A549 (cell line): ENCODE measurements at regions not wholly inside any gene's neighbourhood (a gene's known extent, or its start where the extent isn't known, plus 50 kb on each side); places are given as distances from the start of the nearest gene placed in this dataset.

Experiments
- ATAC-seq, 2 experiments: fragments of 200-7000 bp in 1 of 2; fragments of >200 bp in 1 of 2; cut with Nextera tagmentation in 1 of 2; cut with Tn5 transposase in 1 of 2; 3 replicates each; pipeline versions ENCODE4 v1.8.0 to v1.9.1; 2018 to 2020; ENCODE audit warnings: mild to moderate bottlenecking in 1 of 2, moderate library complexity in 1 of 2
- CTCF ChIA-PET: fragments of 300-600 bp; sonication (Branson Sonifier 250); formaldehyde crosslinking; extraction: SDS; loops from one replicate; lab custom pipeline; 2021; ENCODE audit warnings: antibody characterized with exemption, inconsistent platforms; lab: Yijun Ruan, JAX
- POLR2A ChIA-PET: fragments of 350-600 bp; formaldehyde crosslinking; extraction: SDS; loops from one replicate; lab custom pipeline; 2021; ENCODE audit warnings: antibody characterized with exemption, inconsistent platforms; lab: Yijun Ruan, JAX
- DNase-seq, 2 experiments: peaks; one replicate each; pipeline versions ENCODE4 v3.0.0 to v3.0.0-alpha.2; 2011 to 2016; ENCODE audit warnings: low read depth in 1 of 2, low spot score in 1 of 2
- FAIRE-seq: peaks from 2 replicates; lab custom pipeline; 2011; peaks lifted over from hg19 to GRCh38; lab: Jason Lieb, UNC
- H3K27ac ChIP-seq, 2 experiments: fragments of >200 bp; sonication (Bioruptor Twin); formaldehyde crosslinking; 3 replicates each; pipeline ENCODE4 v1.5.1; 2016 to 2017
- H3K4me1 ChIP-seq: fragments of >200 bp; sonication (Bioruptor Twin); formaldehyde crosslinking; 3 replicates; pipeline ENCODE4 v1.6.1; 2016
- H3K4me2 ChIP-seq: fragments of >200 bp; sonication (Bioruptor Twin); formaldehyde crosslinking; 3 replicates; pipeline ENCODE4 v1.6.1; 2016
- H3K4me3 ChIP-seq: fragments of >200 bp; sonication (Bioruptor Twin); formaldehyde crosslinking; 3 replicates; pipeline ENCODE4 v1.5.1; 2016
- H3K9me3 ChIP-seq: fragments of >200 bp; sonication (Bioruptor Twin); formaldehyde crosslinking; 3 replicates; pipeline ENCODE4 v1.6.1; 2016
- BCL3 ChIP-seq: fragments of >200 bp; sonication (Bioruptor Twin); formaldehyde crosslinking; IDR thresholded peaks from 3 replicates; pipeline ENCODE4 v1.6.1; 2016
- CBX8 ChIP-seq: fragments of 200-600 bp; sonication (generic); IDR thresholded peaks from 2 replicates; pipeline ENCODE4 v1.6.1; 2016
- CEBPB ChIP-seq, 2 experiments: fragments of >200 bp in 1 of 2; sonication (Bioruptor Twin) in 1 of 2; formaldehyde crosslinking in 1 of 2; IDR thresholded peaks; 2 replicates each; pipeline ENCODE4 v1.6.1; 2012 to 2016
- CHD4 ChIP-seq: fragments of 200-600 bp; sonication (generic); IDR thresholded peaks from 2 replicates; pipeline ENCODE4 v1.6.1; 2016; ENCODE audit warnings: antibody characterized with exemption, mild to moderate bottlenecking, borderline replicate concordance
- EHF ChIP-seq: fragments of 250-450 bp; sonication (Bioruptor Pico); IDR thresholded peaks from 2 replicates; pipeline ENCODE4 v1.5.0; 2020; ENCODE audit warnings: mild to moderate bottlenecking
- ESRRA ChIP-seq: fragments of 150-350 bp; IDR thresholded peaks from 2 replicates; pipeline ENCODE4 v1.6.1; 2014; ENCODE audit warnings: mild to moderate bottlenecking, low read length, borderline replicate concordance
- FOXS1 ChIP-seq: fragments of 250-450 bp; sonication (Bioruptor Pico); IDR thresholded peaks from 2 replicates; pipeline ENCODE4 v1.5.0; 2020; ENCODE audit warnings: mild to moderate bottlenecking, moderate library complexity
- HDAC2 ChIP-seq: fragments of 200-600 bp; sonication (generic); IDR thresholded peaks from 2 replicates; pipeline ENCODE4 v1.6.1; 2016
- HOXA7 ChIP-seq: fragments of 250-450 bp; sonication (Bioruptor Pico); IDR thresholded peaks from 2 replicates; pipeline ENCODE4 v1.5.0; 2020; ENCODE audit warnings: mild to moderate bottlenecking, moderate library complexity
- HOXB13 ChIP-seq: fragments of 250-450 bp; sonication (Bioruptor Pico); IDR thresholded peaks from 2 replicates; pipeline ENCODE4 v1.5.0; 2020; ENCODE audit warnings: low read depth, mild to moderate bottlenecking, moderate library complexity
- HOXB5 ChIP-seq: fragments of 250-450 bp; sonication (Bioruptor Pico); IDR thresholded peaks from 2 replicates; pipeline ENCODE4 v1.5.0; 2020; ENCODE audit warnings: mild to moderate bottlenecking, moderate library complexity
- JUN ChIP-seq, 2 experiments: fragments of >200 bp; sonication (Bioruptor Twin); formaldehyde crosslinking; IDR thresholded peaks; 2 replicates in 1 of 2; 3 replicates in 1 of 2; pipeline ENCODE4 v1.6.1; 2016 to 2017
- JUNB ChIP-seq: fragments of >200 bp; sonication (Bioruptor Twin); formaldehyde crosslinking; IDR thresholded peaks from 2 replicates; pipeline ENCODE4 v1.6.1; 2016
- KDM5A ChIP-seq: fragments of 200-600 bp; sonication (generic); IDR thresholded peaks from 2 replicates; pipeline ENCODE4 v1.6.1; 2016; ENCODE audit warnings: antibody characterized with exemption, mild to moderate bottlenecking
- MAFK ChIP-seq: fragments of 450-650 bp; IDR thresholded peaks from 2 replicates; pipeline ENCODE4 v1.6.1; 2014; ENCODE audit not compliant: partially characterized antibody
- MAX ChIP-seq: IDR thresholded peaks from 2 replicates; pipeline ENCODE4 v1.6.1; 2012
- MAZ ChIP-seq: fragments of 150-350 bp; IDR thresholded peaks from 2 replicates; pipeline ENCODE4 v1.6.1; 2014; ENCODE audit warnings: antibody characterized with exemption, low read depth, low read length, borderline replicate concordance
- PBX3 ChIP-seq: IDR thresholded peaks from 2 replicates; pipeline ENCODE4 v1.6.1; 2012
- RAD21 ChIP-seq, 2 experiments: fragments of >200 bp in 1 of 2; sonication (Bioruptor Twin) in 1 of 2; formaldehyde crosslinking in 1 of 2; IDR thresholded peaks in 1 of 2; conservative IDR thresholded peaks in 1 of 2; 2 replicates in 1 of 2; 3 replicates in 1 of 2; pipeline ENCODE4 v1.6.1; 2012 to 2018; ENCODE audit warnings: inconsistent platforms in 1 of 2
- RARB ChIP-seq: fragments of 250-450 bp; sonication (Bioruptor Pico); IDR thresholded peaks from 2 replicates; pipeline ENCODE4 v1.8.0; 2021; ENCODE audit warnings: mild to moderate bottlenecking, moderate library complexity
- RCOR1 ChIP-seq: fragments of 150-350 bp; IDR thresholded peaks from 2 replicates; pipeline ENCODE4 v1.6.1; 2014; ENCODE audit warnings: antibody characterized with exemption, low read length, low read depth
- RNF2 ChIP-seq: fragments of 200-600 bp; sonication (generic); IDR thresholded peaks from 2 replicates; pipeline ENCODE4 v1.6.1; 2016; ENCODE audit warnings: low read depth, mild to moderate bottlenecking, antibody characterized with exemption, moderate library complexity, borderline replicate concordance
- ZC3H11A ChIP-seq: fragments of 450-650 bp; IDR thresholded peaks from 2 replicates; pipeline ENCODE4 v1.6.1; 2014; ENCODE audit warnings: antibody characterized with exemption, mild to moderate bottlenecking
- WGBS: methylation state at CpG from one replicate; pipeline ENCODE4 v1.1.6; 2017; ENCODE audit errors: missing lambda C conversion rate; 5-methylcytosine and 5-hydroxymethylcytosine counted together

GRCh38 chr2:66840321-66841002, 405.5 kb downstream of the MEIS1 start:
- Histone ChIP-seq H3K4me3 (no peak overlapping the region), H3K4me1 (no peaks in the 10 kb centered on the region), H3K4me2 (peak overlapping the region; percentile 40; the same call in 2 of the 3 replicates), H3K9me3 (no peaks in the 10 kb centered on the region), H3K27ac (peak overlapping the region; percentile 26 to 56; a peak in 3 of 6 replicates)
- no peak for FAIRE-seq
- TF ChIP-seq JUNB = no peak
- TF ChIP-seq CEBPB (IDR thresholded peaks at IDR 0.05) = peak; percentile 49 to 61; a peak in 3 of 4 replicates
- peak; percentile 47 to 65; a peak in 3 of 6 replicates for ATAC-seq
- no peak for DNase-seq
- WGBS = 48% methylated on average over 8 of the region's 8 CpGs
- ChIA-PET CTCF (interaction anchor here (0.6 kb wide), 1 partner anchor 1032 kb away, joined by 3 read pairs; no protein-coding TSS in a partner anchor), POLR2A (no interaction called here)

GRCh38 chr2:66843847-66844246, 408.9 kb downstream of the MEIS1 start:
- Histone ChIP-seq H3K27ac (no peak overlapping the region), H3K4me1 (no peaks in the 10 kb centered on the region), H3K4me3 (no peak overlapping the region), H3K4me2 (no peak overlapping the region), H3K9me3 (no peaks in the 10 kb centered on the region)
- ChIA-PET POLR2A (no interaction called here), CTCF (interaction anchor here (0.6 to 2.7 kb wide), 4 partner anchors 9 to 807 kb away, joined by 3 to 6 read pairs (median 4); no protein-coding TSS in a partner anchor)
- ATAC-seq (no peak), DNase-seq (no peak), FAIRE-seq (no peak)
- TF ChIP-seq RARB (CRISPR knock-in tag) (no peak), MAFK (no peak), JUN (IDR thresholded peaks at IDR 0.05) (no peak)
- WGBS = 52% methylated on average over 3 of the region's 3 CpGs

GRCh38 chr2:66845307-66845706, 410.4 kb downstream of the MEIS1 start:
- Histone ChIP-seq H3K9me3 (no peaks in the 10 kb centered on the region), H3K4me3 (no peak overlapping the region), H3K27ac (no peak overlapping the region), H3K4me1 (no peaks in the 10 kb centered on the region), H3K4me2 (no peak overlapping the region)
- FAIRE-seq (no peak), DNase-seq (no peak), ATAC-seq (no peak)
- 8% methylated on average over 2 of the region's 2 CpGs for WGBS
- TF ChIP-seq HOXB5 (CRISPR knock-in tag) (no peak), HOXA7 (CRISPR knock-in tag) (no peak), PBX3 (no peak), MAZ (no peak), FOXS1 (CRISPR knock-in tag) (no peak), EHF (CRISPR knock-in tag) (no peak), RAD21 (conservative IDR thresholded peaks at IDR 0.05 in 1 of 2, IDR thresholded peaks at IDR 0.05 in 1 of 2) (no peak), MAFK (no peak), KDM5A (no peak), RNF2 (no peak), CBX8 (no peak), BCL3 (no peak), HOXB13 (CRISPR knock-in tag) (no peak), HDAC2 (no peak), CHD4 (no peak), CEBPB (IDR thresholded peaks at IDR 0.05) (no peak), RCOR1 (no peak), MAX (no peak), ZC3H11A (no peak), ESRRA (no peak)
- CTCF ChIA-PET = no interaction called here
- POLR2A ChIA-PET = no interaction called here
